Adrenal gland (tissue), 5 donors: ENCODE measurements at regions not wholly inside any gene's neighbourhood (a gene's known extent, or its start where the extent isn't known, plus 50 kb on each side); places are given as distances from the start of the nearest gene placed in this dataset.

Experiments used
- CTCF ChIP-seq, 6 experiments: fragments of 450-650 bp in 4 of 6; fragments of 200-600 bp in 2 of 6; sonication (generic) in 1 of 6; IDR thresholded peaks; 1 replicate in 5 of 6; 2 replicates in 1 of 6; pipeline versions ENCODE4 v1.5.1 to v1.8.0; 2016 to 2021; ENCODE audit warnings: antibody characterized with exemption in 6 of 6, mild to moderate bottlenecking in 2 of 6, moderate library complexity in 1 of 6
- POLR2A ChIP-seq, 2 donors: fragments of 450-650 bp; IDR thresholded peaks; one replicate each; pipeline ENCODE4 v1.6.1; 2017; ENCODE audit warnings: antibody characterized with exemption in 2 of 2, mild to moderate bottlenecking in 2 of 2, moderate library complexity in 1 of 2
- donor health status: DM: no; HTN: no; CAD: no.

GRCh38 chr7:98737176-98737575, 120.1 kb downstream of the NPTX2 start:
- TF ChIP-seq CTCF (IDR thresholded peaks at IDR 0.05) (no peak), POLR2A (IDR thresholded peaks at IDR 0.05) (no peak)
